Osteoblast (primary cell): ENCODE measurements at regions not wholly inside any gene's neighbourhood (a gene's known extent, or its start where the extent isn't known, plus 50 kb on each side); places are given as distances from the start of the nearest gene placed in this dataset.

ENCODE experiments used
- DNase-seq: peaks from one replicate; pipeline ENCODE4 v3.0.0; 2011; ENCODE audit warnings: low spot score, mixed read lengths; ENCODE audit not compliant: insufficient read length; ENCODE audit errors: missing footprints
- H2AFZ ChIP-seq: 2 replicates; pipeline ENCODE4 v1.6.0; 2011; ENCODE audit warnings: mild to moderate bottlenecking, low read length
- H3K27ac ChIP-seq: 2 replicates; pipeline ENCODE4 v1.5.1; 2011; ENCODE audit warnings: mild to moderate bottlenecking, low read depth, low read length, moderate library complexity
- H3K27me3 ChIP-seq: 2 replicates; pipeline ENCODE4 v1.6.0; 2012; ENCODE audit warnings: mild to moderate bottlenecking, control low read depth, inconsistent platforms, low read length, moderate library complexity; ENCODE audit not compliant: insufficient read depth
- H3K36me3 ChIP-seq: 2 replicates; pipeline ENCODE4 v1.5.1; 2011; ENCODE audit warnings: mild to moderate bottlenecking, low read length, control low read depth, moderate library complexity; ENCODE audit not compliant: insufficient read depth
- H3K4me1 ChIP-seq: 2 replicates; pipeline ENCODE4 v1.5.1; 2011; ENCODE audit warnings: mild to moderate bottlenecking, low read length, control low read depth, moderate library complexity; ENCODE audit not compliant: insufficient read depth
- H3K4me2 ChIP-seq: 2 replicates; pipeline ENCODE4 v1.6.0; 2011; ENCODE audit warnings: mild to moderate bottlenecking, low read length; ENCODE audit not compliant: insufficient read depth
- H3K4me3 ChIP-seq: fragments of 200-600 bp; sonication (generic); 3 replicates; pipeline ENCODE4 v1.5.1; 2012; ENCODE audit warnings: mild to moderate bottlenecking, low read length, inconsistent platforms; ENCODE audit not compliant: insufficient read depth
- H3K79me2 ChIP-seq: 2 replicates; pipeline ENCODE4 v1.6.0; 2012; ENCODE audit warnings: mild to moderate bottlenecking, low read length, control low read depth, inconsistent platforms; ENCODE audit not compliant: insufficient read depth
- H3K9me3 ChIP-seq: 2 replicates; pipeline ENCODE4 v1.5.1; 2011; ENCODE audit warnings: low read depth, low read length, control low read depth
- H4K20me1 ChIP-seq: 2 replicates; pipeline ENCODE4 v1.6.0; 2012; ENCODE audit warnings: mild to moderate bottlenecking, low read length, control low read depth; ENCODE audit not compliant: insufficient read depth
- CTCF ChIP-seq: IDR thresholded peaks from 2 replicates; pipeline ENCODE4 v1.5.1; 2011; ENCODE audit warnings: mild to moderate bottlenecking, low read depth, low read length, moderate library complexity; ENCODE audit errors: extremely low read depth

DNA sequence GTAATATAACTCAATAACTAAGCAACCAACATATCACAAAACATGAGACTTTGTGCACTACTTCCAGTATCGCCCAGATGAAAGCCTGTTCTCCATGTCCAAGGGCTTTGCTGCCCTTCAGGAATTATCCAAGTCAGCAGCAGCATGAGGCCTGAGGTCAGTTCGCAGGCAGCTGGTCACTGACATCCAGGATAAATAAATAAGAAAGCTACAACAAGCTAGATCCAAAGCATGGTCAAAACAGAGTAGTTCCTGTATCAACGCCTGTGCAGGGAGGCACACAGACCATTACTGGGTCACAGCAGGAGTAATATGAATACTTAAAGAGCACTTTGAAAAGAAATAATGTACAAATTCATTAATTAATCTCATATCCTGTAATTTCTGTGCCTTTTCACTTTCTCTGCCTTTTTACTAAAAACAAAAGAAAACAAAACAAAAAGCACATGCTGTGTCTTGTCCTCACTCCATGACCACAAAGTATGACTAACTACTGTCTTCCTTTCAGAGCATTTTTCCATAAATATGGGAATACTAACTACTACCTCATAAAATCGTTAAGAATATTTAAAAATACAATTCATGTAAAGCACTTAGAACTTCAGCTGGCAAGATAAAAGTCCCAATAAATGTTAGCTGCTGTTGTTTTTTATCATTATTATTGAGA, 374.9 kb upstream of the IRAK1BP1 start:
- Histone ChIP-seq H3K4me3 (no peak overlapping the region), H3K79me2 (no peaks in the 10 kb centered on the region), H2AFZ (peak overlapping the region; percentile 6), H3K4me2 (peak overlapping the region; percentile 5), H3K4me1 (no peaks in the 10 kb centered on the region), H3K36me3 (no peaks in the 10 kb centered on the region), H3K27ac (no peak overlapping the region), H3K9me3 (no peaks in the 10 kb centered on the region), H4K20me1 (no peaks in the 10 kb centered on the region), H3K27me3 (no peaks in the 10 kb centered on the region)
- no peak for TF ChIP-seq CTCF
- no peak for DNase-seq

GRCh38 chr6:78500299-78501089, 366.9 kb upstream of the IRAK1BP1 start:
- Histone ChIP-seq H3K36me3 (no peaks in the 10 kb centered on the region), H3K9me3 (no peaks in the 10 kb centered on the region), H3K4me2 (no peak overlapping the region), H3K79me2 (no peaks in the 10 kb centered on the region), H2AFZ (no peak overlapping the region), H3K4me1 (no peaks in the 10 kb centered on the region), H3K4me3 (no peak overlapping the region), H3K27me3 (no peaks in the 10 kb centered on the region), H4K20me1 (no peaks in the 10 kb centered on the region), H3K27ac (no peak overlapping the region)
- no peak for TF ChIP-seq CTCF
- no peak for DNase-seq

- Histone ChIP-seq H3K9me3 (no peaks in the 10 kb centered on the region), H3K4me3 (no peak overlapping the region), H3K36me3 (no peaks in the 10 kb centered on the region), H3K79me2 (no peaks in the 10 kb centered on the region), H3K27me3 (no peaks in the 10 kb centered on the region), H3K4me2 (no peak overlapping the region), H2AFZ (no peak overlapping the region), H3K4me1 (no peaks in the 10 kb centered on the region), H4K20me1 (no peaks in the 10 kb centered on the region), H3K27ac (no peak overlapping the region)
- no peak for DNase-seq
- TF ChIP-seq CTCF, result no peak
Observed at GRCh38 chr6:78502386-78502887, 364.9 kb upstream of the IRAK1BP1 start.

GRCh38 chr6:78505178-78505577, 362.2 kb upstream of the IRAK1BP1 start:
- TF ChIP-seq CTCF, result no peak
- Histone ChIP-seq H3K9me3 (no peaks in the 10 kb centered on the region), H3K27me3 (no peaks in the 10 kb centered on the region), H3K36me3 (no peaks in the 10 kb centered on the region), H3K79me2 (no peaks in the 10 kb centered on the region), H3K4me3 (peak overlapping the region; percentile 48), H3K27ac (no peak overlapping the region), H4K20me1 (no peaks in the 10 kb centered on the region), H2AFZ (peak overlapping the region; percentile 65), H3K4me1 (no peaks in the 10 kb centered on the region), H3K4me2 (peak overlapping the region; percentile 61)
- DNase-seq, result no peak
